GM20000 (cell line): ENCODE measurements at regions not wholly inside any gene's neighbourhood (a gene's known extent, or its start where the extent isn't known, plus 50 kb on each side); places are given as distances from the start of the nearest gene placed in this dataset.

Source experiments
- DNase-seq: peaks from one replicate; pipeline ENCODE4 v3.0.0; 2012; ENCODE audit warnings: low spot score
- TF ChIP-seq, protein P1 (sequence below): IDR thresholded peaks from 2 replicates; pipeline ENCODE4 v1.5.1; 2012; ENCODE audit warnings: mild to moderate bottlenecking, control low read depth; ENCODE audit errors: extremely low read depth, missing control alignments

DNA sequence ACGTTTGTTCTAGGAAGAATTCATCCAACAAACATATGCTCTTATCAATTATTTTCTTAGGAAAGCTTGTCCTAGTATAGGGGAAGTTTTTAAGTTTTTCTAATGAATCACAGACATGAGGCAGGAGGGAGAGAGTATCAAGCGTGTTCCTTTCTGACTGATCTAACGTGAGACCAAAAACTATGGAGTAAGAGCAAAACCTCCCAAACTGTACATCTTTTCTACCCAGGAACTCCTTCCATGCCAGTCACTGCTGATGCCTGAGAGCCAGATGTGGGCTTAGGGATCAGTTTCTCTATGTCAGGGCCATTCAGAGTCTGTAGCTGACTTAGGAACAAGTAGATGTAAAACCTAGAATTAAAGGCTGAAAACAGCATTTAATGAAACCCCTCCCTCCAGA lies 51.7 kb upstream of the NFIB start:
- DNase-seq = no peak
- TF ChIP-seq, protein P1, sequence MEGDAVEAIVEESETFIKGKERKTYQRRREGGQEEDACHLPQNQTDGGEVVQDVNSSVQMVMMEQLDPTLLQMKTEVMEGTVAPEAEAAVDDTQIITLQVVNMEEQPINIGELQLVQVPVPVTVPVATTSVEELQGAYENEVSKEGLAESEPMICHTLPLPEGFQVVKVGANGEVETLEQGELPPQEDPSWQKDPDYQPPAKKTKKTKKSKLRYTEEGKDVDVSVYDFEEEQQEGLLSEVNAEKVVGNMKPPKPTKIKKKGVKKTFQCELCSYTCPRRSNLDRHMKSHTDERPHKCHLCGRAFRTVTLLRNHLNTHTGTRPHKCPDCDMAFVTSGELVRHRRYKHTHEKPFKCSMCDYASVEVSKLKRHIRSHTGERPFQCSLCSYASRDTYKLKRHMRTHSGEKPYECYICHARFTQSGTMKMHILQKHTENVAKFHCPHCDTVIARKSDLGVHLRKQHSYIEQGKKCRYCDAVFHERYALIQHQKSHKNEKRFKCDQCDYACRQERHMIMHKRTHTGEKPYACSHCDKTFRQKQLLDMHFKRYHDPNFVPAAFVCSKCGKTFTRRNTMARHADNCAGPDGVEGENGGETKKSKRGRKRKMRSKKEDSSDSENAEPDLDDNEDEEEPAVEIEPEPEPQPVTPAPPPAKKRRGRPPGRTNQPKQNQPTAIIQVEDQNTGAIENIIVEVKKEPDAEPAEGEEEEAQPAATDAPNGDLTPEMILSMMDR = no peak
